OCI-LY1 (cell line): ENCODE measurements at regions not wholly inside any gene's neighbourhood (a gene's known extent, or its start where the extent isn't known, plus 50 kb on each side); places are given as distances from the start of the nearest gene placed in this dataset.

Experiments used
- EZH2 ChIP-seq: fragments of 200-600 bp; sonication (generic), shearing (Covaris generic); IDR thresholded peaks from 2 replicates; pipeline ENCODE4 v1.8.0; 2017; ENCODE audit warnings: borderline replicate concordance, mixed run types, mild to moderate bottlenecking, antibody characterized with exemption, low read length, moderate library complexity, mixed read lengths
- TF ChIP-seq, protein P1 (sequence below): fragments of 200-600 bp; sonication (generic), shearing (Covaris generic); IDR thresholded peaks from 2 replicates; pipeline ENCODE4 v1.5.1; 2017; ENCODE audit warnings: mild to moderate bottlenecking, antibody characterized with exemption, low read length, moderate library complexity, mixed read lengths

DNA sequence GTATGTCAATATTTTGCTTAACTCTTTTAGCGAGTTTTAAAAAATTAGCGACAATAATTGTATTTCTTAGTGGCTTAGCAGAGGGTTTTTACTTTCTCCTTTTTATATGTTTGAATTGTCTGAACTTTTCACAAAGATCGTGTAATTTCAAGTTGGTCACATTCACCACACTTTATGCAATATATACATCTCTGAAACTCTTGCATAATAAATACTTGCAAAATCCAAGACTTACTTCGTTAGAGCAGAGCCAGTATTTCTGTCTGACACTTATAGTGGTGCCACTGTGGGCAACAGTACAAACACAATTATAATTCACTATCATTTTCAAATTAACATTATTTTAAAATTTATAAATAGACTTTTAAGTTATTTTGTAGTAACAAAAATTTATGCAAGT is 62.0 kb downstream of the SUCNR1 start:
- TF ChIP-seq EZH2 = no peak
- TF ChIP-seq, protein P1, sequence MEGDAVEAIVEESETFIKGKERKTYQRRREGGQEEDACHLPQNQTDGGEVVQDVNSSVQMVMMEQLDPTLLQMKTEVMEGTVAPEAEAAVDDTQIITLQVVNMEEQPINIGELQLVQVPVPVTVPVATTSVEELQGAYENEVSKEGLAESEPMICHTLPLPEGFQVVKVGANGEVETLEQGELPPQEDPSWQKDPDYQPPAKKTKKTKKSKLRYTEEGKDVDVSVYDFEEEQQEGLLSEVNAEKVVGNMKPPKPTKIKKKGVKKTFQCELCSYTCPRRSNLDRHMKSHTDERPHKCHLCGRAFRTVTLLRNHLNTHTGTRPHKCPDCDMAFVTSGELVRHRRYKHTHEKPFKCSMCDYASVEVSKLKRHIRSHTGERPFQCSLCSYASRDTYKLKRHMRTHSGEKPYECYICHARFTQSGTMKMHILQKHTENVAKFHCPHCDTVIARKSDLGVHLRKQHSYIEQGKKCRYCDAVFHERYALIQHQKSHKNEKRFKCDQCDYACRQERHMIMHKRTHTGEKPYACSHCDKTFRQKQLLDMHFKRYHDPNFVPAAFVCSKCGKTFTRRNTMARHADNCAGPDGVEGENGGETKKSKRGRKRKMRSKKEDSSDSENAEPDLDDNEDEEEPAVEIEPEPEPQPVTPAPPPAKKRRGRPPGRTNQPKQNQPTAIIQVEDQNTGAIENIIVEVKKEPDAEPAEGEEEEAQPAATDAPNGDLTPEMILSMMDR = no peak
